BJ (cell line): ENCODE measurements at regions not wholly inside any gene's neighbourhood (a gene's known extent, or its start where the extent isn't known, plus 50 kb on each side); places are given as distances from the start of the nearest gene placed in this dataset.

ENCODE experiments used
- CTCF ChIA-PET: fragments of 350-600 bp; formaldehyde crosslinking; extraction: SDS; loops from one replicate; lab custom pipeline; 2021; ENCODE audit warnings: antibody characterized with exemption, inconsistent platforms; lab: Yijun Ruan, JAX
- POLR2A ChIA-PET: fragments of 300-600 bp; sonication (Branson Sonifier 250); formaldehyde crosslinking; extraction: SDS; loops from one replicate; lab custom pipeline; 2021; ENCODE audit warnings: antibody characterized with exemption; lab: Charles Lee
- DNase-seq: peaks from one replicate; pipeline ENCODE4 v3.0.0-alpha.2; 2011; ENCODE audit warnings: low read depth
- H3K27me3 ChIP-seq: 2 replicates; pipeline ENCODE4 v1.6.0; 2011; ENCODE audit warnings: low read length; ENCODE audit not compliant: control insufficient read depth, insufficient read depth
- H3K36me3 ChIP-seq: 2 replicates; pipeline ENCODE4 v1.5.1; 2011; ENCODE audit warnings: low read length; ENCODE audit not compliant: control insufficient read depth, insufficient read depth
- H3K4me3 ChIP-seq: 2 replicates; pipeline ENCODE4 v1.5.1; 2011; ENCODE audit warnings: low read depth, mild to moderate bottlenecking, control low read depth, low read length
- CTCF ChIP-seq: IDR thresholded peaks from 2 replicates; pipeline ENCODE4 v1.5.1; 2011; ENCODE audit warnings: low read depth, mild to moderate bottlenecking, control low read depth, inconsistent platforms, low read length, moderate library complexity; ENCODE audit not compliant: insufficient read depth

GRCh38 chr2:72013726-72014125 lies 133.9 kb downstream of the CYP26B1 start:
- DNase-seq, result no peak
- H3K4me3 ChIP-seq, result no peak overlapping the region
- H3K27me3 ChIP-seq, result 0 out of 2 replicates have a peak, but pooled peaks cover 1% of the 10 kb centered on the region
- POLR2A ChIA-PET, result no interaction called here
- CTCF ChIA-PET, result no interaction called here
- TF ChIP-seq CTCF, result no peak
- no peaks in the 10 kb centered on the region for H3K36me3 ChIP-seq

GRCh38 chr2:72012886-72013574 lies 134.6 kb downstream of the CYP26B1 start:
- no peak for TF ChIP-seq CTCF
- DNase-seq, result no peak
- H3K4me3 ChIP-seq, result no peak overlapping the region
- H3K36me3 ChIP-seq, result no peaks in the 10 kb centered on the region
- ChIA-PET CTCF (interaction anchor here (4.0 kb wide), 1 partner anchor 18 kb away, joined by 11 read pairs; no protein-coding TSS in a partner anchor), POLR2A (no interaction called here)
- H3K27me3 ChIP-seq, result peaks cover 1% of the 10 kb centered on the region; the same call in 1 of the 2 replicates

GRCh38 chr2:72011791-72012190 lies 135.9 kb downstream of the CYP26B1 start:
- DNase-seq, result no peak
- no peaks in the 10 kb centered on the region for H3K36me3 ChIP-seq
- H3K27me3 ChIP-seq, result peaks cover 1% of the 10 kb centered on the region; the same call in 1 of the 2 replicates
- ChIA-PET POLR2A (no interaction called here), CTCF (interaction anchor here (1.2 to 4.0 kb wide), 2 partner anchors 17 to 222 kb away, joined by 4 to 11 read pairs; no protein-coding TSS in a partner anchor)
- TF ChIP-seq CTCF, result no peak
- H3K4me3 ChIP-seq, result no peak overlapping the region

- DNase-seq, result no peak
- peaks cover 5% of the 10 kb centered on the region for H3K27me3 ChIP-seq
- H3K36me3 ChIP-seq, result no peaks in the 10 kb centered on the region
- CTCF ChIA-PET, result interaction anchor here (1.2 to 4.0 kb wide), 2 partner anchors 16 to 222 kb away, joined by 4 to 11 read pairs; no protein-coding TSS in a partner anchor
- no peak for TF ChIP-seq CTCF
- POLR2A ChIA-PET, result no interaction called here
- H3K4me3 ChIP-seq, result no peak overlapping the region
Measured at GRCh38 chr2:72011370-72011689, 136.3 kb downstream of the CYP26B1 start.

GRCh38 chr2:72010647-72011369 lies 136.9 kb downstream of the CYP26B1 start:
- TF ChIP-seq CTCF, result no peak
- Histone ChIP-seq H3K27me3 (peaks cover 5% of the 10 kb centered on the region), H3K4me3 (no peak overlapping the region), H3K36me3 (no peaks in the 10 kb centered on the region)
- DNase-seq, result no peak
- CTCF ChIA-PET, result interaction anchor here (0.7 to 4.0 kb wide), 4 partner anchors 16 to 852 kb away, joined by 3 to 11 read pairs (median 4); no protein-coding TSS in a partner anchor
- POLR2A ChIA-PET, result no interaction called here
